ENCODE measurements at regions not wholly inside any gene's neighbourhood (a gene's known extent, or its start where the extent isn't known, plus 50 kb on each side); places are given as distances from the start of the nearest gene placed in this dataset.

GRCh38 chr17:33475594-33475993, 182.5 kb upstream of the ASIC2 start:
- no peak for DNase-seq

- DNase-seq, result no peak
Measured at GRCh38 chr17:33481652-33482051, 188.6 kb upstream of the ASIC2 start.

- no peak for DNase-seq
Measured at GRCh38 chr17:33482636-33483035, 189.5 kb upstream of the ASIC2 start.

GRCh38 chr17:33484559-33484958, 191.5 kb upstream of the ASIC2 start:
- DNase-seq, result no peak

GRCh38 chr17:33486135-33486885, 193.2 kb upstream of the ASIC2 start:
- DNase-seq, result no peak

GRCh38 chr17:33487187-33487879, 194.2 kb upstream of the ASIC2 start:
- no peak for DNase-seq

- no peak for DNase-seq
Measured at GRCh38 chr17:33491871-33492481, 198.9 kb upstream of the ASIC2 start.

GRCh38 chr17:33492731-33493265, 199.7 kb upstream of the ASIC2 start:
- no peak for DNase-seq

GRCh38 chr17:33493566-33493965, 200.5 kb upstream of the ASIC2 start:
- no peak for DNase-seq

GRCh38 chr17:33494151-33494550, 201.1 kb upstream of the ASIC2 start:
- no peak for DNase-seq

GRCh38 chr17:33497623-33498022, 204.5 kb upstream of the ASIC2 start:
- DNase-seq, result no peak

- no peak for DNase-seq
Measured at GRCh38 chr17:33498069-33498468, 205.0 kb upstream of the ASIC2 start.

GRCh38 chr17:33499040-33499439, 205.9 kb upstream of the ASIC2 start:
- DNase-seq, result no peak

- DNase-seq, result no peak
Measured at GRCh38 chr17:33500151-33500550, 207.1 kb upstream of the ASIC2 start.

- no peak for DNase-seq
Measured at GRCh38 chr17:33501185-33501584, 208.1 kb upstream of the ASIC2 start.

- no peak for DNase-seq
Measured at GRCh38 chr17:33504571-33504970, 211.5 kb upstream of the ASIC2 start.

- peak; percentile 39 for DNase-seq
Measured at GRCh38 chr17:33506889-33507650, 214.0 kb upstream of the ASIC2 start.

GRCh38 chr17:33508215-33508614, 215.1 kb upstream of the ASIC2 start:
- no peak for DNase-seq

GRCh38 chr17:33509331-33509730, 216.2 kb upstream of the ASIC2 start:
- DNase-seq, result no peak

GRCh38 chr17:33511670-33512069, 218.6 kb upstream of the ASIC2 start:
- DNase-seq, result no peak

- no peak for DNase-seq
Measured at GRCh38 chr17:33512113-33512512, 219.0 kb upstream of the ASIC2 start.

- no peak for DNase-seq
Measured at GRCh38 chr17:33513769-33514168, 220.7 kb upstream of the ASIC2 start.

Data from left kidney (tissue), 1 donor.